PC-9 (cell line): ENCODE measurements at regions not wholly inside any gene's neighbourhood (a gene's known extent, or its start where the extent isn't known, plus 50 kb on each side); places are given as distances from the start of the nearest gene placed in this dataset.

Experiments used
- BruUV-seq: library from RNA; stranded (reverse); fragments of 400-500 nt; replicated peaks from 2 replicates; lab custom pipeline; 2021; lab: Mats Ljungman, UMichigan
- CTCF ChIA-PET: fragments of 300-600 bp; sonication (Branson Sonifier 250); formaldehyde crosslinking; loops from one replicate; lab custom pipeline; 2022; ENCODE audit warnings: antibody characterized with exemption; lab: Charles Lee
- POLR2A ChIA-PET: fragments of 300-600 bp; sonication (Branson Sonifier 250); formaldehyde crosslinking; loops from one replicate; lab custom pipeline; 2022; ENCODE audit warnings: antibody characterized with exemption; ENCODE audit not compliant: unreplicated experiment; lab: Charles Lee
- DNase-seq, 2 experiments: peaks; one replicate each; pipeline versions ENCODE4 v3.0.0 to v3.0.0-alpha.2; 2015 to 2022; ENCODE audit warnings: mixed read lengths in 1 of 2
- H2AFZ ChIP-seq: fragments of 200-600 bp; sonication (generic); 2 replicates; pipeline ENCODE4 v1.8.1; 2017; ENCODE audit warnings: antibody characterized with exemption
- H3F3A ChIP-seq: fragments of 200-600 bp; sonication (generic); 2 replicates; pipeline ENCODE4 v1.8.1; 2017; ENCODE audit warnings: antibody characterized with exemption, mild to moderate bottlenecking, low read depth; ENCODE audit not compliant: insufficient read depth
- H3K27ac ChIP-seq: fragments of 200-600 bp; sonication (generic); 2 replicates; pipeline ENCODE4 v1.6.1; 2016; ENCODE audit warnings: mixed run types
- H3K27me3 ChIP-seq: fragments of 200-600 bp; sonication (generic); 2 replicates; pipeline ENCODE4 v1.6.1; 2016; ENCODE audit warnings: low read depth, mixed run types; ENCODE audit not compliant: insufficient read depth
- H3K36me3 ChIP-seq: fragments of 200-600 bp; sonication (generic); 2 replicates; pipeline ENCODE4 v1.6.1; 2016; ENCODE audit warnings: low read depth, mixed run types
- H3K4me1 ChIP-seq: fragments of 200-600 bp; sonication (generic); replicated peaks from 2 replicates; pipeline ENCODE4 v1.6.1; 2016; ENCODE audit warnings: mixed run types; ENCODE audit not compliant: insufficient read depth
- H3K4me2 ChIP-seq: fragments of 200-600 bp; sonication (generic); 2 replicates; pipeline ENCODE4 v1.6.1; 2017; ENCODE audit warnings: mixed run types
- H3K4me3 ChIP-seq: fragments of 200-600 bp; sonication (generic); 2 replicates; pipeline ENCODE4 v1.6.1; 2016; ENCODE audit warnings: mixed run types
- H3K79me2 ChIP-seq: fragments of 200-600 bp; sonication (generic); 2 replicates; pipeline ENCODE4 v1.6.1; 2017; ENCODE audit warnings: low read depth, mixed run types
- H3K9me2 ChIP-seq: fragments of 200-600 bp; sonication (generic); 2 replicates; pipeline ENCODE4 v1.8.1; 2017; ENCODE audit warnings: mild to moderate bottlenecking; ENCODE audit not compliant: insufficient read depth
- H3K9me3 ChIP-seq: fragments of 200-600 bp; sonication (generic); 2 replicates; pipeline ENCODE4 v1.8.1; 2016; ENCODE audit warnings: low read depth; ENCODE audit not compliant: insufficient read depth
- H4K20me1 ChIP-seq: fragments of 200-600 bp; sonication (generic); 2 replicates; pipeline ENCODE4 v1.8.1; 2017; ENCODE audit not compliant: insufficient read depth
- EZH2 ChIP-seq: fragments of 200-600 bp; sonication (generic); IDR thresholded peaks from 2 replicates; pipeline ENCODE4 v1.8.0; 2017; ENCODE audit warnings: antibody characterized with exemption, low read depth
- intact Hi-C: fragments of 100-400 bp; cut with micrococcal nuclease; formaldehyde crosslinking; loops from one replicate; pipeline ENCODE4 v1.10.0; 2022; ENCODE audit not compliant: unreplicated experiment
- TF ChIP-seq, protein P1 (sequence below): fragments of 200-600 bp; sonication (generic); conservative IDR thresholded peaks from 2 replicates; pipeline ENCODE4 v1.6.1; 2017; ENCODE audit warnings: mixed run types, antibody characterized with exemption, mild to moderate bottlenecking, moderate library complexity

DNA sequence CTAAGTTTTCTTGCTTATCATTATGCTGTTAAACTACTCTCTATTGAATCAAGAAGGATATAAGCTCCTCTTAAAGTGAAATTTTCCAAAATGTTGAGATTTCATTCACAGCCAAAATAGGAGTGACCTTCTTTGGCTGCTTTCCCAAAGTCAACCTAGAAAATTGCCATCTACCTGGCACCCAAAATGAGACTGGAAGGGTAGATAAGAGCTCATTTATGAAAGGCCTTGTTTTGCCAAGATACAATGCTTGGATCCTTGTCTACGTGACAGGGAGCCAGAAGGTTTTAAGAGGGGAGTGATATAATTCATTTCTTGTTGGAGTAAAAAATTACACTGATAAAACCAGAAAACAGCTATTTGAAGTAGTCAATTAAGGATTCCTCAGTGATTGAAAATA lies 287.1 kb downstream of the IZUMO3 start:
- intact Hi-C loops = no loop called here
- Histone ChIP-seq H3K27me3 (no peaks in the 10 kb centered on the region), H3K4me3 (no peak overlapping the region), H2AFZ (no peak overlapping the region), H3K4me1 (no peaks in the 10 kb centered on the region), H3K36me3 (no peaks in the 10 kb centered on the region), H3K27ac (no peak overlapping the region), H4K20me1 (no peaks in the 10 kb centered on the region), H3K9me3 (no peaks in the 10 kb centered on the region), H3F3A (no peaks in the 10 kb centered on the region), H3K4me2 (no peak overlapping the region), H3K79me2 (no peaks in the 10 kb centered on the region), H3K9me2 (no peaks in the 10 kb centered on the region)
- no TSS peak for BruUV-seq
- ChIA-PET CTCF (no interaction called here), POLR2A (no interaction called here)
- TF ChIP-seq EZH2 = no peak
- TF ChIP-seq, protein P1, sequence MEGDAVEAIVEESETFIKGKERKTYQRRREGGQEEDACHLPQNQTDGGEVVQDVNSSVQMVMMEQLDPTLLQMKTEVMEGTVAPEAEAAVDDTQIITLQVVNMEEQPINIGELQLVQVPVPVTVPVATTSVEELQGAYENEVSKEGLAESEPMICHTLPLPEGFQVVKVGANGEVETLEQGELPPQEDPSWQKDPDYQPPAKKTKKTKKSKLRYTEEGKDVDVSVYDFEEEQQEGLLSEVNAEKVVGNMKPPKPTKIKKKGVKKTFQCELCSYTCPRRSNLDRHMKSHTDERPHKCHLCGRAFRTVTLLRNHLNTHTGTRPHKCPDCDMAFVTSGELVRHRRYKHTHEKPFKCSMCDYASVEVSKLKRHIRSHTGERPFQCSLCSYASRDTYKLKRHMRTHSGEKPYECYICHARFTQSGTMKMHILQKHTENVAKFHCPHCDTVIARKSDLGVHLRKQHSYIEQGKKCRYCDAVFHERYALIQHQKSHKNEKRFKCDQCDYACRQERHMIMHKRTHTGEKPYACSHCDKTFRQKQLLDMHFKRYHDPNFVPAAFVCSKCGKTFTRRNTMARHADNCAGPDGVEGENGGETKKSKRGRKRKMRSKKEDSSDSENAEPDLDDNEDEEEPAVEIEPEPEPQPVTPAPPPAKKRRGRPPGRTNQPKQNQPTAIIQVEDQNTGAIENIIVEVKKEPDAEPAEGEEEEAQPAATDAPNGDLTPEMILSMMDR = no peak
- no peak for DNase-seq

DNA sequence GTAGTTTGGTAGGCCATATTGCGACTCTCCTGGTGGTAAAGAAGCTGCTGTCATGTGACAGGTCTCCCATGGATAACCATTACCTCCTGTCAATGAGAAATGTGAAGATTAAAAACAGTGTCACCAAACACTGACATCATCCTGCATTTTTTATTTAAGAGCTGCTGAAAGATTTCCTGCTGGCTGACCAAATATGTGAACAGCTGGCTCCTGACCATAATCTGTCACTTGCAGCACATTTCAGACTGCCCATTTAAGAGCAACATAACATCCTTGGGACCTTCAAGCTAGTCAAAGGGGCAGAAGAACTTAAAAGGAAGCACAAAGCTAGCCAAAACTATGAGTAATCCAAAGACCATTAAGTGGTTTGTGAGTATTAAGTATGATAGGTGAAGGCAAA lies 288.0 kb downstream of the IZUMO3 start:
- H3K4me3 ChIP-seq = no peak overlapping the region
- H3K9me3 ChIP-seq = no peaks in the 10 kb centered on the region
- TF ChIP-seq, protein P1 = no peak
- no peak for TF ChIP-seq EZH2
- H3K9me2 ChIP-seq = no peaks in the 10 kb centered on the region
- no peaks in the 10 kb centered on the region for H4K20me1 ChIP-seq
- no peaks in the 10 kb centered on the region for H3K79me2 ChIP-seq
- DNase-seq = no peak
- ChIA-PET POLR2A (no interaction called here), CTCF (no interaction called here)
- H2AFZ ChIP-seq = no peak overlapping the region
- no peaks in the 10 kb centered on the region for H3K4me1 ChIP-seq
- no peaks in the 10 kb centered on the region for H3K27me3 ChIP-seq
- H3F3A ChIP-seq = no peaks in the 10 kb centered on the region
- H3K36me3 ChIP-seq = no peaks in the 10 kb centered on the region
- no peak overlapping the region for H3K4me2 ChIP-seq
- no TSS peak for BruUV-seq
- no peak overlapping the region for H3K27ac ChIP-seq
- intact Hi-C loops = no loop called here

DNA sequence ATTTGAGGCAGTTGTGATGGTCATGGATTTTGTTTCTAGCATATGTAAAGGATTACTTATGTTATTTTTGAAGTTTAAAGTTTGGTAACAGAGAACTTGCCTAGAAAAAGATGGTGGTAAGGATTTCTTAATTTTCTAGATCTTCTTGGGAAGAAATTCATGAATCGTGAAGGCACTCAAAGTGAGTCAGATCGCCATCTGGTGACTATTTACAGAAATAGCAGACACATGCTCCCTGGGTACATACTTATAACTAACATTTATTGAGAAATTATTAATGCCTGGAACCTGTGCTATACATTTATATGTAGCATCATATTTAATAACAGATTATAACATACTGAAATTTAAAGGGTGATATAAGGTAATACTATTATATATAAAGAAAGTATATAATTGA lies 299.7 kb downstream of the IZUMO3 start:
- ChIA-PET CTCF (no interaction called here), POLR2A (no interaction called here)
- no peaks in the 10 kb centered on the region for H4K20me1 ChIP-seq
- intact Hi-C loops = no loop called here
- no TSS peak for BruUV-seq
- no peak overlapping the region for H3K4me3 ChIP-seq
- H2AFZ ChIP-seq = no peak overlapping the region
- H3K36me3 ChIP-seq = no peaks in the 10 kb centered on the region
- no peaks in the 10 kb centered on the region for H3K4me1 ChIP-seq
- no peaks in the 10 kb centered on the region for H3F3A ChIP-seq
- DNase-seq = no peak
- H3K27me3 ChIP-seq = no peaks in the 10 kb centered on the region
- no peak overlapping the region for H3K4me2 ChIP-seq
- no peaks in the 10 kb centered on the region for H3K9me3 ChIP-seq
- no peaks in the 10 kb centered on the region for H3K79me2 ChIP-seq
- no peaks in the 10 kb centered on the region for H3K9me2 ChIP-seq
- no peak for TF ChIP-seq EZH2
- TF ChIP-seq, protein P1 = peak; percentile 62
- H3K27ac ChIP-seq = no peak overlapping the region
